GM19468 (cell line): ENCODE measurements at regions not wholly inside any gene's neighbourhood (a gene's known extent, or its start where the extent isn't known, plus 50 kb on each side); places are given as distances from the start of the nearest gene placed in this dataset.
"Not testable (repeated sequence)": the region's sequence is repeated elsewhere in the genome, so short reads cannot be mapped to it uniquely, and the experiment has no call there.

Experiments used
- ATAC-seq: cut with Tn5 transposase; IDR thresholded peaks from one replicate; pipeline ENCODE4 v1.9.1; 2021; ENCODE audit warnings: mild to moderate bottlenecking, moderate library complexity, moderate number of reproducible peaks; ENCODE audit not compliant: unreplicated experiment; ENCODE audit errors: extremely low read depth

DNA sequence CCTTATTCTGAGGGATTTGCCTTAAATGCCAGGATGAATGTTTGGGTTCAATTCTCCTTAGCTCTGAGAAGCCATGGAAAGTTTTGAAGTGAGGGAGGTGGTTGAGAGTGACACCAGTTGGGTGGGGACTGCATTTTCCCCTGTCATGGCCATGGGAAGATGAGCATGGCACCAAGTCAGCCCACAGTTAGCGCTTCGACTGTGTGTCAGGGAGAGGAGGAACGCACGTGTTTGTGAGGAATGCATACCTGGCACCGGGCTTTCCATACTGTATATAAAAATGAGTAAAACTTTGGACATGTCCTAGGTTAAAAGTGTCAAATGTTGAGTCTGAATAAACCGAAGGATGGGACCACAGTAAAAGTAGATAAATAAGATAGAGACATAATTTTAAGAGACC lies 187.5 kb upstream of the KL start:
- ATAC-seq: no peak

DNA sequence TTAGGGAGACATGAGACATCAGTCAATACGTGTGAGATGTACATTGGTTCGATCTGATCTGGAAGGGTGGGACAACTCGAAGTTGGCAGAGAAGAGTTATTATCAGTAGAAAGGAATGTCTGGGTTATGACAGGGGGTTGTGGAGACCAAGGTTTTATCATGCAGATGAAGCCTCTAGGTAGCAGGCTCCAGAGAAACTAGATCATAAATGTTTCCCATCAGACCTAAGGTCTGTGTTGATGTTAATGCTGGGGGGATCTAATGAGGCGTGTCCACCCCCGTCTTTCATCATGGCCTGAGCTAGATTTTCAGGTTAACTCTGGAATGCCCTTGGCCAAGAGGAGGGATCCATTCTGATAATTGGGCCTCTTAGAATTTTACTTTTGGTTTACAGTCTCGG lies 187.0 kb upstream of the KL start:
- ATAC-seq: no peak

DNA sequence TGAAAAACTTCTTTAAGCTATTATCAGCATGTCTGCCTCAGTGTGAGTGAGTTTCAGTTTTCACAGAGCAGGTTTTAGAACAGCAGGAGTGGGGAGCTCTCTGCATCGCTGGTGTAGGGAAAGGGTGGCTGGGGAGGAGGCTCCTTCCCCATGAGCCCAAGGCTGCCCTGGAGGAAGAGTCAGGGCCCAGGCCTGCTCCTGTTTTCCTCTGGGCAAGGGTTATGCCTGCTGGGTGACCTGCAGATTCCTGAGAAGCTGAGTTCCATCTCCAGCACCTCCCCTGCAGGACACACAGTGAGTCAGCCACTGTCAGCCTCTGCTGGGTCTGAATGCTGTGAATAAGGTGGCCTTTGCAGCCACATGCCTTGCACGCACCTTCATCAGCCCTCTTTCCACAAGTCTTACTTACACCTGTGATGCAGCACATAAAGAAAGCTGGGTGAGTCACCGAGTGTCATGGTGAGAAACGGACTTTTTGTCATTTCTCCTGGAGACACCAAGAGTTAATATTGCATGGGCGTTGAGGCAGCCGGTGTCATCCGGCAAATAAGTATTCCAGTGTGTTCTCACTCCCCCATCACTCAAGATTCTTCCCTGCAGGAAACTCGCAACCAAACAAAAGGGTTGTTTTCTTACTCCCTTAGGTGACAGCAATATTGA lies 186.4 kb upstream of the KL start:
- no peak for ATAC-seq

DNA sequence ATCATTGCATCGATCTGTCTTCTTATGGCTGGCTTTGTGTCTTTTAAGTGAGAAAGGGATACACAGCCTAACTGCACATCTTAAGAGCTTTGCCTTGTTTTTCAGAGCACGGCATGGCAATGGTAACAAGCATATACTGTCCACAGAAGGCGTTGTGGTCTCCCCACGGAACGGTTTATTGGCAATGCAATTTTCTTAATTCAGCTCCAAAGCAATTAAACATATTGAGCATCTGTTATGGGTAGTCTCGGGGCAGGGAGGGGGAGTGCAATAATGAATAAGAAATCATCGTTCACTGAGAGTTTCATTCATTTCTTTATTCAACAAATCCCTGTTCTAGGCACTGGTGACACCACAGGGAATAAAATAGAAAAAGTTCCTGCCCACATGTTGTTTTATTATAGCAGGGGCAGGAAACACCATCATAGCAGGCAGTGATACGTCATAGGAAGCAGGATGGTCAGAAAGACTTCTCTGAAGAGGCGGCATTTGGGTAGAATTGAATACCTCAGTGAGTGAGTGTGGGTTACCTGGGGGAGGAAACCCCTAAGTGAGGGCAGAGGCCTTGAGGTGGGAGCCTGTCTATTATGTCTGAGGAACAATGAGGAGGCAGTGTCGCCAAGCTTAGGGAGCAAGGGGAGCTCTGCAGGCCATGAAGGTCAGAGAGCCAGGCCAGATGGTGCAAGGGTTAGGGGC lies 185.7 kb upstream of the KL start:
- no peak for ATAC-seq

DNA sequence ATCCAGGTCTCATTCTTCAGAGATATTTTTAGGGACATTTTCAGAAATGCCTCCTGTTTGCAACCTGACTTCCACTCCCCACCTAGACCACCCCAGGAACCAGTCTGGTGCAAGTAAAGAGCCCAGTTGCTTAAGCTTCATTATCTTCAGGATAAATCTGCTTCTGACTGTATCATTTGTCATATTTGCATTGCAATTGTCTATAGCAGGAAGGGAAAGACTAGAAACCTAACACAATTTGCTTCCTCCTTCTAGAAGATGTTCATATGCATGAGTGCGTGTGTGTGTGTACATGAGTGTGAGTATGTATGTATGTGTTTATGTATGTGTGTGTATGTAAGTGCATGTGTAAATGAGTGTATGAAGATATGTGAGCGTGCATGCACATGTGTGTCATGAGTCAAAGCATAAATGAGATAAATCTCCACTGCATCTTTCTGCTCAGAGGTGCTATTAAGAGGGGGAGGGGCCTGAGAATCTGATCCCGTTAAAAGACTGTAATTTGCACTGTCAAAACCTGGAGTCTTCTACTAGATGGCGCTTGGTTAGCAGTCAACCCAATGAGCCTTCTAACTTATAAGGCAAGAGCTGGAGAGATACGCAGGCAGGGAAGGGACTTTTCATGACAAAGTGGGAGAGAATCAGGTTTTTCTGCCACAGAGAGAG lies 178.8 kb upstream of the KL start:
- ATAC-seq: no peak

DNA sequence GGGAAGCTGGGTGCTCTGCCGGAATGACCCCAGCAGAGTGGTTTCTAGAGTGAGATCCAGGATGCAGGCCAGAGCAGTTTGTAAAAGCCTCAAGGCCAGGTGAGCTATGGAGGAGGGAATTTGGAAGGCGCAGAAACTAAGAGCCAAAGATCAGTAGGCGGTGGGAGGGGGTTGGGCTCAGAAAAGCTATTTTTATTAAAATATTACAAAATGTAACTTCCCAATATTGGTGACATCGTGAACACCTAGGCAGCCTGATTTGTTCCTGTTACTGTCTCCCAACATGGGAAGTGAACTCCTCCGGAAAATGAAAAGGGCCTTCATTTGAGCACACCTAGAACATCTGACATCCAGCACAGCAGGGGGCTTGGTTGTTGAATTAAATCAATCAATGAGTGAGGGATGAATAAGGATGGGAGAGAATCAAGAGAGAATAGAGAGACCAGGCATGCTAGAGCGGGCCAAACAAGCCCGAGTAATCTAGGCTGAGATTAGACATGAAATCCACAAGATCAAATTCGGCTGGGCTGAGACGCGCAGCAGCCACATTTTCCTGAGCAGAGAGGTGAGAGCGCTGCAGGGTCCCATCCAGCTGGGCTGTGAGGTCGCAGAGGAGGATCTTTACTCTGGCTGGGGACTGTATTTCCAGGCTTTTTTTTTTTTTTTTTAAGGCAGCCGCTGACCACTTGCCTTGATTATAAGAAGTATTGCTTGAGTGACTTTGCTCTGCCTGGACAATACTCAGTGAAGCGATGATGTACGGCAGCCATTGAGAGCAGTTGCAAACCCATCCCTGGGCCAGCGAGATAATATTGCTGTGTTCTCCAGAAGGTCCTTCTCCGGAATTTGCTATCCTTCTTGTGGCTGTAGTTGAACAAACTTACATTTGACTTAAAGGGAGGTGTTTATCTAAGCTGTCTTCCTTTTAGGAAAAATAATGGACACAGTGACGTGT lies 178.0 kb upstream of the KL start:
- no peak for ATAC-seq

DNA sequence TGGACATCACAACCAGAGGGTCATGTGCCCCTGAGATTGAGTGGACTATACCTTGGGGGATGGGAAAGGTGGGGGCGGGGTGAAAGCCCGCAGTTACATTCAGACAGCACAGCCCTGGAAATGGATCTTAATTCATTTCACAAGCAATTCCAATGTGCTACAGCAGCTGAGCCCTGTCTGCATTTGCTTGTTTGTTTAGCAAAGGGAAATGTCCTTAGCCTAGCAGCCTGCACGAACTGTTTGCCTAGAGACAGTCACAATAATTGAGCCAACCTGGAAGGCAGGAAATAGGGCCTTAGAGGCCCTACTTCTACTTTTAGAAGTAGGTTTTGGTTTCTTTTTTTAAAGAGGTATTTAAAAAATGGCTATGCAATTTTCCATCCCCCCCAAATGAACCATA lies 177.3 kb upstream of the KL start:
- no peak for ATAC-seq

DNA sequence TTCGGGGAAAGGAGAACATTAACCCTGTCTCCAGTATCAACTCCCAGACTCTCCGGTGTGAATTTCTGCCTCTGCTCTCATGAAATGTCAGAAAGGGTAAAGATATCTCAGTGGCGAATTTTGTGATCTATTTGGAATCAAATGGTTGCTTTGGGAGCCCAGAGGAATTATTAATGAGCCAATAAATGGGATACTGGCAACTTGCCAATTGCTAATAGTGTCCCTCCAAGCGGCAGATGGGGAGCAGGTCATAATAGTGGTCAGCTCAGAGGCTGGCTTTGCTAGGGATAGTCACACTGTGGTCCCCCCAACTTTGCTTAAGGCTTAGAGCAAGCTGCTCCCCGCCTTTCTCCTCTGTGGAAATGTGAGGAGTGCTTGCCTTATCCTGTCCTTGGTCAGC lies 176.1 kb upstream of the KL start:
- no peak for ATAC-seq

DNA sequence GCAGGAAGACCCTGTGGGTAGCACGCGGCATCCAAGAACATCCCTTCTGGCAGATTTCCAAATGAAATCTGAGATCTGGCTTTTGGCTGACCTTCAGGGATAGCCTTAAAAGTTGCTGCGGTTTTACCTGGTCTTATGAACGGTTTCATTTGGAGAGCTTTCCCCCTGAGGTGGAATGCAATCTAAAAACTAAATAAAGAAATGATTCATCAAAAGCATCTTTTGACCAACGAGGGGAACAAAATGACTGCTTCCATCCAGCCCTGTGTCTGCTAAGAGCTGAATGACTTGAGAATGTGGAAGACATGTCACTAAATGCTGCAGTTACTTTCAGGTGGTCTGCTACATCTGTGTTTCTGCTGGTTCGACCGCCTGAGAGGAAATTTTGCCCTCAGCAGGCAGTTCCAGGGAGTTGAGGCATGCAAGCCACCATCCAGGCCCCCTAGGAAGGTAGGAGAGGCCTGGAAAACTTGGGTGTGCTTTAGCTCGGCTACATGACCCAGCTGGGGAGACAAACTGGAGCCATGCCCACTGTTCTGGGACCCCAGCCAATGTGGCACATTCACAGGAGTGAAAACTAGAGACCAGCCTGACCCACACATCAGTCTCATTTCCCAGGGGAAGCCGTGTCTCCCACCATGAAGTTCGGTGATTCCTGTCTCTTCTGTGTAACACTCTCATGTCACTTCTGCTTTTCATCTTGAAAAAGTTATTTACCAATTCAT lies 175.1 kb upstream of the KL start:
- no peak for ATAC-seq

DNA sequence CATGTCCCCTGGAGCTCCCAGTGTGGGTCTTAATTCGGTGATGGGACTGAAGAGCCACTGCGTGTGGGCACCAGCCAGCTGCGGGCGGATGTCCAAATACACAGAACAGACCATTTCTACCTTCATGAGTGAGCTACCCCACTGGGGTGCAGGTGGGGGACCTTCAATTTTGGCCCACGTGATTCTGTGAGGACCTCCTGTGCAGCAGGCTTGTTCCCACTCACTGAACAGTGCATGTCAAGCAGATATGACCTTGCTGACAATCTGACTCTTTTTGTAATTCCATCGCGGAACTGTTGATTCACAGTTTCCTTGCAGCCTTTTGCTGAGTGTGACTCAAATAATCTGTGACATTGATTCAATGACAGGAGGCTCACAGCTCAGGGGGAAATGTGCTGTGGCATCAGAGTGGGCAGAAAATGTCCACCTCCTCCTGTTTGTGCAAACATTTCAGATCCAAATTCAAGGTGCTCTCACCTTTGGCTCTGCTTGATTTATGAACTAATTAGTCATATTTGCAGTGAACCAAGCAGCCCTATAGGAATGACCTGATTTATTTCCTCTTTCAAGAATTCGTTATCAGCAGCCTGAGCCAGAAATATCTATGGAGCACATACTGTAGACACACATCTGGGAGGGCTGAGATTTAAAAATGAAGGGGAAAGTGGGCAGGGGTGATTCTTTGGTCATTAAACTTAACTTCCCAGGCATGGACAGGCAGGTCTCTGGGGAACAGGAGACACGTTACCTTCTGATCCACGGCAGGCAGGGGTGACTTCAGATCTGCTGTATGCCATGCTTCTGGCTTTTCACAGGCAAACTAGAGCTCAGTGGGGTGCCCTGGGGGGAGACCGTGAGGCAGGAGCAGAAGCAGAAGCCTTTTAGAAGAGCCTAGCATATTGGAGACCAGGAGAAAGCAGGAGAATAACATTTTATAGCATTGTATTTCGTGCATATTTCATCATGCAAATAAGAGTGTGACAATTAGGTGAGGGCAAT lies 170.0 kb upstream of the KL start:
- ATAC-seq: no peak

DNA sequence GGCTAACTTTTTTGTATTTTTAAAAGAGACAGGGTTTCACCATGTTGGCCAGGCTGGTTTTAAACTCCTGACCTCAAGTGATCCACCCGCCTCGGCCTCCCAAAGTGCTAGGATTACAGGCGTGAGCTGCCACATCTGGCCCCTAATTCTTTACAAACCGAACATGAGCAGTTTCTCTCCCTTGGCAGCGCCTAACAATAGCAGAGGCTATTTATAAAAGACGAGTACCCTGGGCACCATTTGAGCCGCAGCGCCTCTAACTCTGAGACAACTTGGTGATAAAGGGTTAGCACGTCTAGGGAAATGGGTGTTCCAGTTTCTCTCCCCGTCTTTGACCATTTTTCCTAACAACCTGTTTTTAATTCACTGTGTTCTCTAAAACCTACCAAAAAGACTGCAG lies 168.2 kb upstream of the KL start:
- not testable (repeated sequence) for ATAC-seq

DNA sequence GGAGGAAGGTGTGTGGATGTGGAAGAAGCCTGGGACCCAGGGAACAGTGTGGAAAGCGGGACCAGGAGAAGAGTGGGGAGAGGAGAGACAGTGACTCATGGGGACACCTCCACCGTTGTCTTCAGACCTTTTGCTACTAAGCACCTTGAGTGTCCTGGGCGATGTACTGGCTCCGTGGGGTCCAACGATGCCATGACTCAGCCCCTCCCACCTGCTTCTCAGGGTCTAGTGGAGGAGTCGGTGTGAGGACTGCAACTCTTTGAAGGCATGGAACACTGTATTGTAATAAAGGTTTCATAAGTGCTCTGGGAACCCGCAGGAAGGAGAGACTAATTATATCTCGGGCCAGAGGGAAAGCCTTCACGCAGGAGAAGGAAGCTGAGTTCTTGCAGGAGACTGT lies 166.9 kb upstream of the KL start:
- ATAC-seq: no peak

DNA sequence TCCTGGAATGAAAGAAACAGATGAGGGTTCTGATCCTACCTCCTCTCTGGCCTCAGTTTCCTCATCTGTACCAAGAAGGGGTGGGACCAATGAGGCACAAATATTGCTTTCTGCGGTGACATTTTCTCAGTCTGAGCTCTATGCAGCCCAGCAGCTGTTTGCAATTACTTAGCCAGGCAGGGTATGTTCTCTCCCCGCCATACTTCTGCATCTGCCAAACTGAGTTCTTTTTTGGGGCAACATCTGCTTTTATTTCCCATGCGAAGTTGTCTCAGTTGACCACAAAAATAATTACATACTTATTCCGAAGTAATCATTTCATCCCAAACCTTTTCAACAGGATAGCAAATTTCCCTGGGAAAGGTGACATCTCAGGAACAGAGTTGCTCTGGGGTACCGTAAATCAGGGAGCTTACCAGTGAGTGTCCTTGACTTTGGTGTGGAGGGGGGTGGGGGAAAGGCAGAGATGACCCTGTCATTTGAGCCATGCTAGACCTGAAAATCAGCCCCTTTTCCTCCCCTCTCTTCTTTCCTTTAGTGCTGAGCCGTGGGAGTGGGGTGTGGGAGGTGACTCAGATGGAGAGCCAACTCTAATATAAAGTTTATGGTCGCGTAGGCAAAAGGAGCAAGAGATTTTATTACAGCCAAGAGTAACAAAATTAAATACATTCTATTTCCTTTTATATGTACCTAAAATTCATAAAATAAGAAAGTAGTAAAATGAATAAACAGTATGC lies 165.7 kb upstream of the KL start:
- no peak for ATAC-seq

DNA sequence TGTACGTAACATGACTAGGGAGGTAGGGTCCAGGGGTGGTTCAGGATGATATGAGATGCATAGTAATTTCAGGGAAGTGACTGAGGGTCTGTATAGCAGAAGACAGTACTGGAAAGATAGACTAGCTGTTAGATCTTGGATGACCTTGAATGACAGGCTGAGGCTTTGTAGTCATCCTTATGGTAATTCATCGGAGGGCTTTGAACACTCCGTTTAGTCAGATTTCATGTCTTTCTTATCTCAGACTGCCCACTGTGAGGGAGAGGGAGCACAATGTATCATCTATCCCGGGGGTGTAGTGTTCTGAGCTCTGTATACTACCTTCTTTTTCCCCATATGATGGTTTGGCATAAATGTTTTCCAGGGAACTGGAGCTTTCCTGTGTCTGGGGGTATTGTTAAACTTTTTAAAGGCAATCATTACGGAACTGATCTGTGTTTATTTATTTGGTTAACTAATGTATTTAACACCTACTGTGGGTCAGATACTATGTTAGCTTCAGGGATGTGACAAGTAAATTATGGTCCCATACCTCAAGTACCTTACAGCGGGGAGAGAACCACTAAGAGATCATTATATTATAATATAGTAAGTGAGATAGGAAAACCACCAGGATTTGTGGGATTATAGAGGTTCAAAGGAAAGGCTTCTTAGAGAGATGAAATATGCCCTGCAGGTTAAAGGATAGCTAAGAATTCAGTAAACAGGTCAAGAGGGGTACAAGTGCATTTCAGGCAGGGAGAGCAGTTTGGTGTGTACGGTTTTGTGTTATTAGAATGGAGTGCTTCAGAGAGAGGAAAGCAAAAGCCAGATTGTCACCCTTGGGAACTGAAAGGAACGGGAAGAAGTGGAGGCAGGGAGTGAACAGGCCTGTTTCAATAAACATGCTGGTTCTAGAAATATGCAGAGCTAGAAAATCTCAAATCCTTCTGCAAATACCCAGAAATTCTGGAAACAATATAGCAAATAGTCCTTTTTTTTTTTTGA lies 164.8 kb upstream of the KL start:
- no peak for ATAC-seq

DNA sequence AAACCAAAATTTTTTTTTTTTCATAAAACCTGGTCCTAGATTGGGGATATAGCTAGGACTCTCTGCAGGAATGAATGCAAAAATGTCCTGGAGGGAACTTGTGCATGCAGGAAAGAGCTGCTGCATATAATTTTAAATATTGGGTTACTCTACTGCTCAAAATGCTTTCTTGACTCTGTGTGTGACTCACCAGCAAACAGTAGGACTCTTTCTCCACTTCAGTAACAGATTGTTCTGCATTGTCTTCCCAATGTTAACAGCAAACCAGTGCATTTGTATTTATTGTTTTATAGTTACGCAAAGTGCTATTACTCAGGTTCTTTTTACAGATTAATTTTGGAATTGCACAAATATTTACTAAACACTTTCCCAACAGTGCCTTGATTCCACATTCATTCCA lies 163.7 kb upstream of the KL start:
- ATAC-seq: no peak

DNA sequence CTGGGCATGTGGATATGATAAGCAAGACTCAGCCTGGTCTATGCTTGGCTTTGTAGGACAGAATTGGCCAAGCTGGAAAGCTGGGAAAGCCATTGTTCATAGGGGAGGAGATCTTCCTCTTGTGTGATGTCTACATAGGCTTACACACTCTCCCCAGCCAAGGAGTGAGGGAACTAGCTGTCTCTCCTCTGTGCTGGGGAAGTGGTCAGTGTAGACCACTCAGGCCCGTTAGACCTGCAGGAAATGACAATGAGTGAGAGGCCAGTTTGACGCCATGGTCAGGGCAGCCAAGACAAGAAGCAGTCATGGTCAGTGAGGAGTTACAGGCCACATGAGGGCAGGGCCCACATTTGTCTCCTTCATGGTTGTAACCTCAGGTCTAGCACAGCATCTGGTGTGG lies 159.1 kb upstream of the KL start:
- ATAC-seq: no peak

DNA sequence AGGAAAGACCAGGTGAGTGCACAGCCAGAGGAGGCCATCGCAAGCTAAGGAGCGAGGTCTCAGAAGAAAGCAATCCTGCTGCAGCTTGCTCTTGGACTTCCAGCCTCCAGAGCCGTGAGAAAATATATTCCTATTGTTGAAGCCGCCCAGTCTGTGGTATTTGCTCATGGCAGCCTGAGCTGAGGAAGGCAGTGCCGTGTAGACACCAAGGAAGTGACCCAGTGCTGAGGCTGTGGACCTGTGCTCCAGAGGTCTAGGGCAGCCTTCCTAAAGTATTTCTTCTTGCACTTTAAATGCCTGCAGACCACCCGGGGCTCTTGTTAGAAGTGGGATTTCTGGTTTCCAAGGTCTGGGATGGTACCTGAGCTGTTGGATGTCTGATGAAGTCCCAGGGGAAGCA lies 158.5 kb upstream of the KL start:
- no peak for ATAC-seq
